ENCODE measurements at regions not wholly inside any gene's neighbourhood (a gene's known extent, or its start where the extent isn't known, plus 50 kb on each side); places are given as distances from the start of the nearest gene placed in this dataset.

DNA sequence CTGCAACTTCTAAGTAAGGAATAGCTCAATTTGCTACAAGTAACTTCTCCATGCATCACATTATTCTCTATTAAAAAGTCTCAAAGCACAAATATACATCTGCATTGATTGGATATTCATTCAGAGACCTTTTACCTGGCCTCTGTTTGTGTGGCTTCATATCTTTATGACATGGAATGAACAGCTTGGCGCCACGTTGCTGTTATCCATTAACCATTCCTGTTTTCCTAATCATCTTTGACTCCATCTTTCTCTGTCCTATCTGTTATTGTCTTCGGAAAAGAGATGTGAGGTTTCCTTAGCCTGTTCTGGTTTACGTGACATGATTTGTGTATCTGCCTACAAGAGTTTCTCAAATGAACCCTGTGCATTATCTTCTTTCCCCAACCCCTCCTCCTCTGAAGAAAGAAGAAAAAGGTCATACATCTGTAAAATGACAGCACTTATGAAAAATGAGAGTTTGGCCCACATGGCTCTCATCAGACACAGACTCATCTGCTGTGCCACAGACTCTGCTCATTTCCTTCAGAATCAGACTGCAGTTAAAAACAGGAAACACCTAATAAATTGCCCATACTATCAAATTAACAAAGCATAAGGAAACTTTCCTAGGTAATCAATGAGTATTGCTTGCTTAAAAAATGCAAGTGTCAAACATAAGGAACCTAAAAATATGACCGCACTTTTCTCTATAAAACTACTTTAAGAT, 347.6 kb upstream of the FAM241A start:
- no peak for TF ChIP-seq EZH2 (IDR thresholded peaks at IDR 0.05; ENCODE audit: low read length)
- TF ChIP-seq, protein P1, sequence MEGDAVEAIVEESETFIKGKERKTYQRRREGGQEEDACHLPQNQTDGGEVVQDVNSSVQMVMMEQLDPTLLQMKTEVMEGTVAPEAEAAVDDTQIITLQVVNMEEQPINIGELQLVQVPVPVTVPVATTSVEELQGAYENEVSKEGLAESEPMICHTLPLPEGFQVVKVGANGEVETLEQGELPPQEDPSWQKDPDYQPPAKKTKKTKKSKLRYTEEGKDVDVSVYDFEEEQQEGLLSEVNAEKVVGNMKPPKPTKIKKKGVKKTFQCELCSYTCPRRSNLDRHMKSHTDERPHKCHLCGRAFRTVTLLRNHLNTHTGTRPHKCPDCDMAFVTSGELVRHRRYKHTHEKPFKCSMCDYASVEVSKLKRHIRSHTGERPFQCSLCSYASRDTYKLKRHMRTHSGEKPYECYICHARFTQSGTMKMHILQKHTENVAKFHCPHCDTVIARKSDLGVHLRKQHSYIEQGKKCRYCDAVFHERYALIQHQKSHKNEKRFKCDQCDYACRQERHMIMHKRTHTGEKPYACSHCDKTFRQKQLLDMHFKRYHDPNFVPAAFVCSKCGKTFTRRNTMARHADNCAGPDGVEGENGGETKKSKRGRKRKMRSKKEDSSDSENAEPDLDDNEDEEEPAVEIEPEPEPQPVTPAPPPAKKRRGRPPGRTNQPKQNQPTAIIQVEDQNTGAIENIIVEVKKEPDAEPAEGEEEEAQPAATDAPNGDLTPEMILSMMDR (optimal IDR thresholded peaks at IDR 0.05 in 1 of 3, IDR thresholded peaks at IDR 0.05 in 1 of 3, conservative IDR thresholded peaks at IDR 0.05 in 1 of 3; ENCODE audit: extremely low read depth in 1 of 3, insufficient read depth in 2 of 3, low read length in 3 of 3): no peak
- Histone ChIP-seq H3K36me3 (ENCODE audit: control insufficient read depth in 2 of 2, extremely low read depth in 1 of 2, insufficient read depth in 2 of 2, low read length in 2 of 2) (no peaks in the 10 kb centered on the region), H3K4me3 (ENCODE audit: control insufficient read depth in 2 of 3, extremely low read depth in 1 of 3, insufficient read depth in 2 of 3, low read depth in 1 of 3, low read length in 3 of 3) (no peak overlapping the region), H3K9ac (ENCODE audit: control insufficient read depth, extremely low read depth, insufficient read depth, low read length) (no peak overlapping the region), H3K27me3 (ENCODE audit: control insufficient read depth, extremely low read depth, insufficient read depth, low read length) (no peaks in the 10 kb centered on the region), H3K9me1 (ENCODE audit: control insufficient read depth, extremely low read depth, insufficient read depth, low read length) (no peaks in the 10 kb centered on the region), H4K20me1 (ENCODE audit: control insufficient read depth, extremely low read depth, insufficient read depth, low read length) (no peaks in the 10 kb centered on the region), H3K27ac (ENCODE audit: control insufficient read depth, insufficient read depth, low read length) (no peak overlapping the region), H2AFZ (ENCODE audit: control insufficient read depth, low read length) (no peak overlapping the region), H3K4me2 (ENCODE audit: control insufficient read depth, extremely low read depth, insufficient read depth, low read depth, low read length) (no peak overlapping the region), H3K4me1 (ENCODE audit: control insufficient read depth, extremely low read depth, insufficient read depth, low read length) (no peaks in the 10 kb centered on the region), H3K9me3 (ENCODE audit: control insufficient read depth, low read depth, low read length) (no peaks in the 10 kb centered on the region), H3K79me2 (ENCODE audit: control insufficient read depth, insufficient read depth, low read length) (no peaks in the 10 kb centered on the region)
- DNase-seq (ENCODE audit: low read depth, low spot score): no peak
- dilution Hi-C loops (cut with MboI; ENCODE audit: extremely low pct_ligation_motif_present, low sequenced_read_pairs): no loop called here
- no peak for FAIRE-seq

DNA sequence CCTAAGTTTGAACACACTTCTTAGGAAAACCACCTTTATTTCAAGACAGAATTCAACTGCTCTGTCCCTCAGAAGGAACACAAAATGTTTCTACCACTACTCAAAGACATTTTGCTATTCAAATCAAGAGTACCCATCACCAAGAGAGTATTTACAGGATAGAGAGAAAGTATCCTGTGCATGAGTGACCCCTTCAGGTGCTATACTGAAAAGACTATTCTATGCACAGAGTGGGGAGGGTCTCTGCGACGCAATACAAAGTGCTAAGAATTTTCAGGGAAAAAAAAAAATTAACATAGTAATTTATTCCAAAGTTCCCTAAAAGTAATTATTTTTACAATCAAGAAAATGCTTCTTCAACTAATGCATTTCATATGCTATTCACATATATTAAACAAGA, 346.4 kb upstream of the FAM241A start:
- Histone ChIP-seq H3K36me3 (ENCODE audit: control insufficient read depth in 2 of 2, extremely low read depth in 1 of 2, insufficient read depth in 2 of 2, low read length in 2 of 2) (no peaks in the 10 kb centered on the region), H3K79me2 (ENCODE audit: control insufficient read depth, insufficient read depth, low read length) (no peaks in the 10 kb centered on the region), H3K4me1 (ENCODE audit: control insufficient read depth, extremely low read depth, insufficient read depth, low read length) (no peaks in the 10 kb centered on the region), H3K4me2 (ENCODE audit: control insufficient read depth, extremely low read depth, insufficient read depth, low read depth, low read length) (no peak overlapping the region), H4K20me1 (ENCODE audit: control insufficient read depth, extremely low read depth, insufficient read depth, low read length) (no peaks in the 10 kb centered on the region), H3K27me3 (ENCODE audit: control insufficient read depth, extremely low read depth, insufficient read depth, low read length) (no peaks in the 10 kb centered on the region), H3K9ac (ENCODE audit: control insufficient read depth, extremely low read depth, insufficient read depth, low read length) (no peak overlapping the region), H3K9me3 (ENCODE audit: control insufficient read depth, low read depth, low read length) (no peaks in the 10 kb centered on the region), H2AFZ (ENCODE audit: control insufficient read depth, low read length) (no peak overlapping the region), H3K27ac (ENCODE audit: control insufficient read depth, insufficient read depth, low read length) (no peak overlapping the region), H3K4me3 (ENCODE audit: control insufficient read depth in 2 of 3, extremely low read depth in 1 of 3, insufficient read depth in 2 of 3, low read depth in 1 of 3, low read length in 3 of 3) (no peak overlapping the region), H3K9me1 (ENCODE audit: control insufficient read depth, extremely low read depth, insufficient read depth, low read length) (no peaks in the 10 kb centered on the region)
- no peak for DNase-seq (ENCODE audit: low read depth, low spot score)
- dilution Hi-C loops (cut with MboI; ENCODE audit: extremely low pct_ligation_motif_present, low sequenced_read_pairs): no loop called here
- no peak for FAIRE-seq
- no peak for TF ChIP-seq EZH2 (IDR thresholded peaks at IDR 0.05; ENCODE audit: low read length)
- TF ChIP-seq, protein P1 (optimal IDR thresholded peaks at IDR 0.05 in 1 of 3, IDR thresholded peaks at IDR 0.05 in 1 of 3, conservative IDR thresholded peaks at IDR 0.05 in 1 of 3; ENCODE audit: extremely low read depth in 1 of 3, insufficient read depth in 2 of 3, low read length in 3 of 3): peak in 1 of 3 experiments; percentile 23

Measured in keratinocyte (primary cell).